ENCODE measurements at regions not wholly inside any gene's neighbourhood (a gene's known extent, or its start where the extent isn't known, plus 50 kb on each side); places are given as distances from the start of the nearest gene placed in this dataset.

DNA sequence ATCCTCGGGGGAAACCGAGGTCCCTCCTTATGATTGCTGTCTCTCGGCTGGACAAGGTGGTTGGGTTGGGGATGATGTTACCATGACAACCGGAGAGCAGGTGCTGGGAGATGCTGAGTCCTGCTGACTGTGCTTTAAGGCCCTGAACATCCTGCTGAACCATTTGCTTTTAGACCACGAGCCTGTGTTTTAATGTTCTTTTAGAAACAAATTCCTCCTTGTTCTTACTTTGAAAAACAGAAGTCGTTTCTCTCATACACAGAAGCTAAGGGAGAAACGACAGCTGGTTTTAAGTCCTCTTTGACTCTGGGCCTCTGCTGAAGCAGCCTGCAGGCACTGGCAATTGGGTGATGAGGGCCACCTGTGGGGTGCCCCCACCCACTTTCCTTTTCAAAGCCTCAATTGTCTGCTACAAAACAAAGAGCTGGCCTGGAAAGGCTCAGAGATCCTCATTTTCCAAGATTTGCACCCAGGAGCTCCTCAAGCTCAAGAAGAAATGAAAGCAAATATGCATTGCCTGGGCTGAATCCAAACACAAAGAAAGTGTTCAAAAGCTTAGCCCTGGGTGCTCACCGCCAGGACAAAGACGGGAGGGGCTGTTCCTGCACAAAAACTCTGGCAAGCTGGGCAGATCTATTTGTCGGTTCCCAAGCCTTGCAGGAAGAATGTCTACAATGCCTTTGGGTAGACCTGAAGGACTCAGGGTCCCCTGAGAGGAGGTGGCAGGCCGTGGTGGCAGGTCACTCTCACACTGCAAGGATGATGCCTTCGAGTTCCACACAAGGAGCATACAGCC, 90.0 kb upstream of the CLMN start:
- DNase-seq, result no peak

DNA sequence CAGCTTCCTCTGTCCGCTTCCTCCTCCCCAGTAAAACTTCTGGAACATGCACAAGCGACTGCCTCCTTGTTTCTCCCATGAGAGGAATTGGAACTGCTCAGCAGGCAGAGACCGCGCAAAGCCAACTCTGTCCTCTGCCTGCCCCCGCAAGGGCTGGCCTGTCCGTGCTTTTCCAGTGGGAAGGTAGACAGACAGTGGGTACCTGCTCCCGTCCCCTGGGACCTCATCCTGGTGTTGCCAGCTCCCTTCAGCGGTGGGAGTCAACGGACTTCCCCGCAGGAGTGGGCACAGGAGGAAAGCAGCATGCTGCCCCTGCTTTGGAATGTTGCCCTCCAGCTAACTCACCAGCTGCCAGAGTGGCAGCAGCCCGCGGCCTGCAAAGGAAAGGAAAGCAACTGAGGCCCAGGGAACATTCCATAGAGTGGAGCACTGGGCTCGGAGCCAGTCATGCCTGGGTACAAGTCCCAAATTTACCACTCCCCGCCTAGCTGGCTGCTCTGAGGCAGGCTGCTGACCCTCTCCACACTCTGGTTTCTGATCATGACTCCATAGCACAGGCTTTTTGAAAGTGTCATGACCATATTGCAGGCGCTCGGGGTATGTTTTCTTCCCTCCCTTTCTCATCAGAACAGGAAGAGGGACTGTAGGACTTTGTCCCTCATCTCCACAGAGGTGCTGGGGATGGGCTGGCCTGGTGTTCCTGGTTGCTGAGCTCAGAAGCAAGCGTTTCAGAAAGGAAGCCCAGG, 89.2 kb upstream of the CLMN start:
- no peak for DNase-seq

DNA sequence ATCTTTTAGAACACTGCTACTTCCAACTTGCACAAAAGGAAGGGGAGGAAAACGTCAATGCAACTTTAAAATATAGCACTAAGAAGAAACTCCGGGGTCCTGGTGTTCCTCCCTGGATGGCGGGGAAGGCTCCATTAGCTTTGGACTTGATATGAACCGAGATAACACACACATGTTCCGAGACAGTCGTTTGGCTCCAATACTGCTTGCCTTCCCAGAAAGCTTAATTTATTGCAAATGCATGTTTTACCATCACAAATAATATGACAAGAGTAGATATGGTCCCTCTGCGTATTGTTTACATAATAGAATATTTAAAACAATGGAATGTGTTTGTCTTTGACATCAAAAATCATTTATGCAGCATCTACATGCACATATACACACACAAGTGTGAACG, 87.6 kb upstream of the CLMN start:
- DNase-seq, result no peak

DNA sequence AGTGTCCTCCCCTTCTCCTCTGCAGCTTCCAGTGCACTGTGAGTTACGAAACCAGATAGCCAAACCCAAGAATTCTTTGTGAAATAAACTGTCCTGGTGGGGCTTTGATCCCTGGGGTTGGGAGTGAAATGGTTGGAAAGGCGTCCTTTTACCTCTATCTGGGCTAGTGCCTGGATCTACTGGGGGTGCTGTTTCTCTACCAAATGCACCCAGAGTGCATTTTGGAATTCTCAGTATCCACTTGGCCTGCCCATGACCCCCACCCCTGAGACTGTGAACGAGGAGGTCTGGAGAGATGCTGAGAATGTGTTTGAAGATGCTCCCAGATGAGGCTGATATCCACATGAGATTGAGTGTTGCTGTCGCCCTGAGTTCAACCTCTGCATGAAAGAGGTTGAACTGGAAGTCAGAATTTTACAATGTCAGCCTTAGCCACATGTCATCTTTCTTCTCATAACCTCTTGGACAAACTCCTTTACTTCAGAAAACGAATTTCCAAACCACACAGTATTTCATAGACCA, 87.1 kb upstream of the CLMN start:
- DNase-seq, result no peak

DNA sequence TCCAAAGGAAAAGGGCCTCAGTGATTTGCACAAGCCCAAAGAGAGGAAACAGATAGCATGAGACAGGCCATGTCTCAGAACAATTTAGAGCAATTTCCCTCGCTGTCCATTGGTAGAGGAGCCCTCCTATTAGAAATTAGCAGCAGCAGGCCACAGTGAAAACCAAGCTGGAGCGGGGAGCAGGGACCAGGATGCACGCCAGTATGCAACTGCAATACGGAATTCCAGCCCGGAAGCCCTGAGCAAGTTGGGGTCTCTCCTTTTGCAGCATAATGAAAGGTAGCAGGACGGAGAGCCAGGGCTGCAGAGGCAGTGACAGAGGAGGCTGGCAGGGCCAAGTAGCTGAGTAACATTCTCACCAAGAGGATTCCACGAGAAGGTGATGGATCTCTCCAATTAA, 84.9 kb upstream of the CLMN start:
- no peak for DNase-seq

DNA sequence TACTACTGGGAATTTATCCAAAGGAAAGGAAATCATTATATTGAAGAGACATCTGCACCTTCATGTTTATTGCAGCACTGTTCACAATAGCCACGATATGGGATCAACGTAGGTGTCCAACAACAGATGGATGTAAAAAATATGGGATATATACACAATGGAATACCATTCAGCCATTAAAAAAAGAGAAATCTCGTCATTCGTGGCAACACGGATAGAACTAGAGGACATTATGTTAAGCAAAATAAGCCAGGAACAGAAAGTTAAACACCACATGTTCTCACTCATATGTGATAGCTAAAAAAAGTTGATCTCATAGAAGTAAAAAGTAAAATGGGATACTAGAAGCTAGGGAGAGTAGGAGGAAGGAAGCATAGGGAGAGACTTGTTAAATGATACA, 82.9 kb upstream of the CLMN start:
- DNase-seq, result no peak

DNA sequence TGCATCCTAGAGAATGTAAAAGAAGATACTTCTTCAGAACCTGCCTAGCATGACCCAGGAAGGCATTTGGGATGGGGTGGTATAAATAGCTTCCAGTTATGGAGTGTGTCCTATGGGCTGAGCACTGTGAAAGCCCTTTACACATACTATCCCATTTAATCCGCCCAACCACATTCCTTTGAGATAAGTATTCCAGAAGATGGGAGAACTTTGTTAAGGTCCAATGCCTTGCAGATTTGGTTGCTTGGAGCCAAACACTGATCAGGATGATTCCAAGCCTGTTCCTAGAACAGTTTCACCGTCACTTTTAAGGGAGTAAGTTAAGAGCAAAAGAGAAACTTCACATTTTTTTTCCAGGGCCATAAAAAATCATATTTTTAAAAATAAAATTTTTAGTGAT, 82.5 kb upstream of the CLMN start:
- no peak for DNase-seq

DNA sequence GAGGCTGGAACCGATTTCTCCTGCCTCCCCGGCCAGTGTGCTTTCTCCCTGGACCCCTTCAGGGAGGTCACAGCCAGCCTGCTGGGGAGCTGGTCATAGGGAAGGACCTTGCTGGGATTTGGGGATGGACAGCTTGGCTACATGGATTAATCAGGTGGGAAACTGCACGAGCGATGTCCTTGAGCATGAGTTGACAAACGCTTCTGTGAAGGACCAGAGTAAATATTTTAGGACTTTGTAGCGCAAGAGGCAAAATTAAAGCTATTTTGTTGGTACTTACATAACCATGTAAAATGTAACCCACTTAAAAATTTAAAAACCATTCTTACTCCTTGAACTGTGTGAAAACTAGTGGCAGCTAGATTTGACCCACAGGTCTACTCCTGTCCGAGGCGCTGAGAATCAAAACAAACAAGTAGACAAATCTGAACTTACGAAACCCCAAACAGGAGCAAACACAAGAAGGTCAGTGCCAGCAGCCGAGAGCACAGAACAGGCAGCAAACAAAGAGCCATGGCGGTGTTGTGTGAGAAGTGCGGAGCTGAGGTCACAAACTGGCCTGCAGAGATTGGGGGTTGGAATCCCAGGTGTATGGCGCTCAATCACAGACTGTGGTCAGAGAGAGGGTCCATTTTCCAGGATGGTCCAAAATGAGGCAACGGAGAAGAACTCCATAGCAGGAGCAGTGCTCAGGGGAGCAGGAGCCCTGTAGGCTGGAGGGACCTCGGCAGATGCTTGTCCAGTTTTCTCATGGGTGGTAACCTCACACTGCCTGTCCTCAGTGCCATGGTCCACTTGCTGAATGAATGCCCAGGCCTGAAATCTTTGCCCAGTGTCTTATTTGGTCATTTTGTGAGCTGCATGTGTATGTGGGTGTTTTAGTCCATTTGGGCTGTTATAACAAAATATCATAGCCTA, 79.2 kb upstream of the CLMN start:
- no peak for DNase-seq

DNA sequence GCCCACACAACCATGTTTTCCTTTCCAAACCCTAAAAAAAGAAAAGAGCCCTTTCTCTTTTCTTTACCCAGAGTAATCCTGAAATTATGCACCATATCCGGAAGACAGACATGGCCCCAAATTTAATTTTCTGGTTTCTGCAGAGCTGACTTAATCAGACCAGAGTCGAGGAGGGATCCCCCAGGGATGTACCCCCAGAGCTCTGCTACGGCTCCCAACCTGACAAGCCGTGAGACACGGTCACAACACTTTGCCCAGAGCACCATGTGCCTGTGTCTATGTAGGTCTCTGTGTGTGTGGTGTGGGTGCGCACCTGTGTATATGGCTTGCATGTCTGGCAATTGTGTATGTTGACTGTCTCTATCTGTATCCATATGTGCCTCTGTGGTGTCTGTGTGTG, 77.6 kb upstream of the CLMN start:
- no peak for DNase-seq

DNA sequence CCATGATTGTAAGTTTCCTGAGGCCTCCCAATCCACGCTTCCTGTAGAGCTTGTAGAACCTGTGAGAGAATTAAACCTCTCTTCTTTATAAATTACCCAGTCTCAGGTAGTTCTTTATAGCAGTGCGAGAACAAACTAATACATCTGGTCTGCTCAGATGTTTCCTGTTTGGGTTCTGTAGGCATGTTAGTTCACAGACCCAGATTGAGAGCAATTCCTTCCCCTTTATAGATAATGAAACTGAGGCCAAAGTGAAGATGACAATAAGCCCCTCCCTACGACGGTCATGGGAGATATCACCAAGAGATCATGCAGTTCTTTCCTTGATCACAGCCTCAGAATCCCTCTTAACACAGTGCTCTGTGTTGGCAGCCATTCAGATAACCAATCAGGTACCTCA, 76.5 kb upstream of the CLMN start:
- no peak for DNase-seq

DNA sequence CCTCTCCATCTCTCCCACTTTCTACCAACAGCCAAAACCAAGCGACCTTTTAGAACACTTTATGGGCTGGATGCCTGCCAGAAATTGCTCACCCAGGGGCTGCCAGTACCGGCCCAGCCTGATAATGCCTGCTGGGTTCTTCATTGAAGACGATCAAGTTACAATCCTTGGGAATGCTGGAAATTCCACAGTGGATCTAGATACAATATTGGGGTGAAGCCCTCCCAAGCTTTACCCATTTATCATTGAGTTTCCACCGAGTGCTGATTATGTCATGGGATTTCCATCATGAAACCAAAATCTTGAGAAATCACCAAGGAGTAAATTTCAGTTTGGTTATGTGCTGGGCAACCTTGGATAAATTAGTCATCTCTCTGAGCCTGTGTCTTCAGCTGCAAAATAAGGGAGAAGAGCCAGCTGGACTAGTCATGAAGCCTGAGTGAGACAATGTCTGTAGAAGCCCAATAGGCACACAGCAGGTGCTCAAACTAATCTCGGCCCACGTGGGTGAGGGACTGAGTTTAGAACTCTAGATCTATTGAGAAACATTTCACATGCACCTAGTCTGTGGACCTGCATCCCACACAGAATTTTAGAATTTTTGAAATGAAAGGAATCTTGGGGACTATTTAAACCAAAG, 75.5 kb upstream of the CLMN start:
- no peak for DNase-seq

DNA sequence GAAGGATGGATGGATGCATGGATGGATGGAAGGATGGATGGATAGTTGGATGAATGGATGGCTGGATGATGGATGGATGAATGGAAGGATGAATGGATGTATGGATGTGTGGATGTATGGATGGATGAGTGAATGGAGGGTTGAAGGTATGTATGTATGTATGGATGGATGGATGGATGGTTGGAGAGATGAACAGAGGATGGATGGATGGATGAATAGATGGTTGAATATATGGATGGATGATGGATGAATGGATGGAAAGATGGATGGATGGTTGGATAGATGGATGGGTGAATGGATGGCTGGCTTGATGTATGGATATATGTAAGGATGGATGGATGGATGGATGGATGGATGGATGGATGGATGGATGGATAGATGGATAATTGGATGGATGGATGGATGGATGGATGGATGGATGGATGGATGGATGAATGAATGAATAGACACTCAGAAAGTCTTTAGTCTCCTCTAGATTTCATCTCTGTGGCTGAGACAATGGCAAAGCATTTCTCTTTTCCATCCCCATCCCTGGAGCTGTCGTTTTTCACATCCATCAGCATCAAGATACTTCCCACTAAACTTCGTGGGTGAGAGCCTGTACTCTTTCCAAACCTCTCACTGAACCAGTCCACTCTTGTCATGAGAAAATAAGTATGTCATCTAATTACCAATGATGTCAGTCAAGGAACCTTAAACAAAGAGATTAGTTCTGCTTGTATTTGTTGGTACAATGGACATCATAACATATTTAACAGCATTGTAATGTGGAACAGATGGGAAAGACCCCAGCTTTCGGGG, 74.8 kb upstream of the CLMN start:
- no peak for DNase-seq

DNA sequence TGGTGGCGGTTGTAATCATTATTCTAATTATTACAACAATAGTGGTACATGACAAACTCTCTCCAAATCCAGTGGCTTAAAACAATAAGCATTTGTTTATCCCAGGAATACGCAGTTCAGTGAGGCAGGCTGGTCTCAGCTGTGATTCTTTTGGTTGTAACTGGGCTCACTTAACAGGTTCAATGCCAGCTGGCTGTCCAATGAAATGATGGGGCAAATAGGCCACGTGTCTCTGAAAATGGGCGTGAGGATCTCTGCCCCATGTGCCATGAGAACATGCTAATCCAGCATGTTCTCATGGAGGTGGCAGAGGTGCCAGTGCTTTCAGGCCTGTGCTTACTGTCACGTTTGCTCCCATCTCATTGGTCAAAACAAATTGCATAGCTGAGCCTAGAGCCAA, 73.1 kb upstream of the CLMN start:
- DNase-seq, result no peak

DNA sequence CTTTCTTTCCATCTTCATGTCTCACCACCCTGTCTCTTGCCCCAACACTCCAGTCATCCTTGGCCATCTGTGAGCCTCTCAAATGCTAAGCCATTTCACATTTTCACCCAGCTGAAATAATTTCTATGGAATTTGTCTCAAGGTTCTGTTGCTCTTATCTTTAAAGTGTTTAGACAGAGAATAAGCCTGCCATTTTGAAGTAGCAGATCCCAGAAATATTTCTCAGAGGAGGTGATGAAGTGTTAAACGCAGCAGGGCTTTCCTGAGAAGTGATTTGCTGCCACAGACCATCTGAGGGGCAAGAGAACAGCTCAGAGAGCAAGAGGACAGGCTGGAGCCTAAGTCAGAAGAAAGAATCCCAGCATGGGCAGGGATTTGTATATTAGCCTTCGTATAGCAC, 71.6 kb upstream of the CLMN start:
- no peak for DNase-seq

DNA sequence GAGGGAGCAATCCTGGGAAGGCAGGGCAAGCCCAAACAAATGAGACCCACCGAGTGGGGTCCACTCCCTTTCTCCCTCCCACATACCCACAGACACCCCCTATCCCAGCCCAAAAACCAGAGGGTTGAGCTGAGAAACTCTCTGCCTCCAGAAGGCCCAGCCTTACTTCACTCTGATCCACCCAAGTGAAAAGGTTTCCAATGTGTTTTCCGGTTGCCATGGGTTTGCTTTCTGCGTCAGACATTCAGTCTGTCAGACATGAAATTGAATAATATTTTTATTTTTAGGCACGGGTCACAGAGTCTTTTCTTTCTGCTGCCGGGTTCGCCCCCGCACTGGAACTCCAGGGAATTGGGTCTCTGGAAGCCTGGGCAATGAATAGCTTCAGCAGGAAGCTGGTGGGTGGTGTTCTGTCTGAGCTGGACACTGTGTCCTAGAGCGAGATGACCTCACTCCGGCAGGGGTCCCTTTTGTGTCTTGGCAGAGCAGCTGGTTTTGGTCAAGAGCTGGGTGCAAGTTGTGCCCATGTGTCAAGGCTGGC, 69.8 kb upstream of the CLMN start:
- DNase-seq, result no peak

DNA sequence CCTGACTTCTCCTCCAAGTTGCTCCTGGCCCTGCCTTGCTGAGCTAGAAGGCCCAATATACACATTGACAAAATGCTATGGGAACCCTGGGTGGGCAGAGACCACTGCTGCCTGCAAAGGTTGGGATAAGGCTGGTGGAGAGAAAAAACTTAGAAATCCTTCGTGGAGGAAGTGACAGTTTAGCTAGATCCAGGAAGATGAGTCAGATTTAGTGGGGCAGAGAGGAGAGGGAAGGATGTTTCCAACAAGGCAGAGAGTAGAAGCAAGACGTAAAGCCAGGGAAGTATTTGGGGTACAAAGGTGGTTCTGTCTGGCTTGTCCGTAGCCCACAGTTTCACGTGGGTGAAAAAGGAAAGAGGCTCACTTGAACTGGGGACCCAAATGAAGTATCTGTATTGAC, 69.0 kb upstream of the CLMN start:
- DNase-seq, result no peak

DNA sequence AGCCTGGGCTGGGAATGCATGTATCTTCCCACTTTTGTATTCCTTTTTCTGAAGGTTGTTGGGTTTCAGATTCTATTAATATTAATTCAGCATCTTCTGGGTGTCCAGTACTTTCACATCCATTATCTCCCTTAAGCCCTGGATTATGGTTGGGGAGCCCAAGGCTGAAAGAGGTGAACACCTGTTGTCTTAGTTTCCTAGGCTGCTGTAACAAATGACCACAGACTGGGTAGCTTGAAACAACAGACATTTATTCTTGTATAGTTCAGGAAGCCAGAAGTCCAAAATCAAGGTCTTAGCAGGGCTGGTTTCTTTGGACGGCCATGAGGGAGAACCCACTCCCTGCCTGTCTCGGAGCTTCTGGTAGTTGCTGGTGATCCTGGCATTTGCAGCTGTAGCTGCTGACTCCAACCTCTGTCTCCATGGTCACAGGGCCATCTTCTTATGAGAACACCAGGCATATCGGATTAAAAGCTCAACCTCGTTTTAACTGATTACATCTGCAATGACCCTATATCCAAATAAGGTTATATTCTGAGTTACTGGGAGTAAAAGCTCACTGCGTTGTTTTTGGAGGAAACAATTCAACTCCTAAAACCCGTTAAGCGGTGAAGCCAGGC, 68.2 kb upstream of the CLMN start:
- DNase-seq, result no peak

DNA sequence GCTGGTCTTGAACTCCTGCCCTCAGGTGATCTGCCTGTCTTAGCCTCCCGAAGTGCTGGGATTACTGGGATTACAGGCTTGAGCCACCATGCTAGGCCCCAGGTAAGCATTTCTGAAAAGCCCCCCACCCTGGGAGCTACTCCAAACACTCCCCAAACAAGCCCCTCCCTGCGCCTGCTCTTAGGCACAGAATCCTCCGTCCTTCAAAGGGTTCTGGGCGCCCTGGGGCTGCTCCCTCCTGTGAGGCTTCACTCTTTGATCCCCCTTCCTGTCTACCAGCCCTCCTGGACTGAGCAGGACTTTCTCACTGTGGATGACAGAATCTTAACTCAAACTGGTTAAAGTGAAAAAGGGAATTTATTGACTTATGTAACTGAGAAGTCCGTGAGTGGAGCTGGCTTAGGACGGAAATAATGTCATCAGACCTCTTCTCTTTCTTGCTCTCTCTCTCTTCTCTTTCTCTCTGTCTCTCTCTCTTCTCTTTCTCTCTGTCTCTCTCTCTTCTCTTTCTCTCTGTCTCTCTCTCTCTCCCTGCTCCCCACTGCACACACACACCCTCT, 66.9 kb upstream of the CLMN start:
- DNase-seq, result no peak

DNA sequence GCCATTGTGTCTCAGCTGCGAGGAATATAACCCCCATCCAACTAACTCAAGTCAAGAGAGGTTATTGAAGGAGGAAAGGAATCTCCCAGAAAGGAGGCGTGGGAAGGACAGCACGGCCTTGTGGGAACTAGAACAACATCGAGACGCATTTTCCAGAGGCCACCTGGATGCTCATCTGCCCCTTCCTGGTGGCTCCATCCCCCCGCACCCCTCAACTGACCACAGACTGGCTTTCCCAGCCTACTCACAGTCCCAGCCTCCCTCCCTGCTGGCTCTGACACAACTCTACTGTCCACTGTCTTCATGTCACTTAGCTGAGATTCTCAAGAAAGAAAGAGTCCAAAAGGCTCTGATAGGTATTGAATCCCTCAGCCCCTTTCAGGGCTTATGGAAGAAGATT, 66.0 kb upstream of the CLMN start:
- DNase-seq, result no peak

DNA sequence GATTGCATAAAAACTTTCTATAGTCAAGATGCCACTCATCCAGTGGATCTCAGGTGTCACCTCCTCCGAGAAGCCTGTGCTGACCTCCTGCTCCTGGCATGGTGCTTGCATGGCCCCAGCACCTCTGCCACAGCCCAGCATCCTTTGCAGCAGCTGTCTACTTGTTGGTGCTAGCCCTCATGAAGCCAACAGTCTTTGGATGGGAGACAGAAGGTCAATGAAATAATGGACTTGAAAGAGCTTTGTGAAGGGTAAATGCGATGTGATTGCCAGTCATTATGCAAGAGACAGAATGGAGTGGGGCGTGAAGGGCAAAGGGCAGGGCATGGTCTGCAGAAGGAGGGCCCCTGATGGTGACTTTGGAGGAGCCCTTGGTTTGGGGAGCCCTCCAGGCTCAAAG, 63.0 kb upstream of the CLMN start:
- no peak for DNase-seq

DNA sequence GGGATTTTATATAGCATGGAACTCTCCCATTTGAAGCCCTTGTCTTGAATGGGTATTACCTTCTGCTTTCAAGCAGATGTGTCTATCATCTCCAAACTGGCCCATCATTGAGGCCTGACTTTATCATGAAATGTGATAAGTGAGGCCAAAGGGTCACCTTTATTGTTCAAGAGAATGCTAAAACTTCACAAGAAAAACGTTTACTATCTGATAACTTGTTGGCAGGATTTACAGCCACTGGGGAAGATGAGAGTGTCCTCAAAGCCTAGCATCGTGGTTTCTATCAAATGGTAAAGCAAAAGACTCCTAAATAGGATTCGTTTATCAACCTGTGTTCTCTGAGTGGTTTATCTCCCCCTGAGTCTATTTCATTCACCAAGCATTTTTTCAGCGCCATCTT, 62.0 kb upstream of the CLMN start:
- DNase-seq, result no peak
